IPS DF 6.9 (cell line): ENCODE measurements at regions not wholly inside any gene's neighbourhood (a gene's known extent, or its start where the extent isn't known, plus 50 kb on each side); places are given as distances from the start of the nearest gene placed in this dataset.

ENCODE experiments used
- DNase-seq: peaks from one replicate; pipeline ENCODE4 v3.0.0-alpha.2; 2013; ENCODE audit warnings: low read depth, low spot score
- H3K27ac ChIP-seq: one replicate; pipeline ENCODE4 v1.5.1; 2013; ENCODE audit warnings: low read length, control low read depth
- H3K27me3 ChIP-seq: 2 replicates; pipeline ENCODE4 v1.6.1; 2013; ENCODE audit warnings: mild to moderate bottlenecking, low read length; ENCODE audit not compliant: control insufficient read depth, insufficient read depth
- H3K36me3 ChIP-seq: 2 replicates; pipeline ENCODE4 v1.6.1; 2013; ENCODE audit warnings: low read length; ENCODE audit not compliant: control insufficient read depth, insufficient read depth
- H3K4me1 ChIP-seq: 2 replicates; pipeline ENCODE4 v1.6.1; 2013; ENCODE audit warnings: low read length; ENCODE audit not compliant: control insufficient read depth, insufficient read depth
- H3K4me3 ChIP-seq: 2 replicates; pipeline ENCODE4 v1.5.1; 2013; ENCODE audit warnings: mild to moderate bottlenecking, low read length
- H3K9me3 ChIP-seq: 2 replicates; pipeline ENCODE4 v1.6.1; 2013; ENCODE audit warnings: low read length, inconsistent platforms; ENCODE audit not compliant: control insufficient read depth, insufficient read depth
- WGBS: extraction: QIAGEN DNeasy Blood & Tissue Kit; methylation state at CpG from one replicate; pipeline ENCODE4 v1.1.7; 2013; ENCODE audit warnings: mixed read lengths, missing lambda C conversion rate; ENCODE audit not compliant: insufficient read length, insufficient coverage; 5-methylcytosine and 5-hydroxymethylcytosine counted together

GRCh38 chr2:241948901-241949735, 79.6 kb downstream of the RTP5 start:
- H3K4me1 ChIP-seq: peaks cover 4% of the 10 kb centered on the region
- DNase-seq: no peak
- H3K4me3 ChIP-seq: no peak overlapping the region
- no peaks in the 10 kb centered on the region for H3K9me3 ChIP-seq
- no CpG with 5 or more reads among the region's 31 CpGs for WGBS
- no peaks in the 10 kb centered on the region for H3K36me3 ChIP-seq
- no peaks in the 10 kb centered on the region; the same call in 1 of the 2 replicates for H3K27me3 ChIP-seq
- no peak overlapping the region for H3K27ac ChIP-seq

- no peaks in the 10 kb centered on the region for H3K9me3 ChIP-seq
- no peak overlapping the region for H3K27ac ChIP-seq
- no peak for DNase-seq
- no peak overlapping the region for H3K4me3 ChIP-seq
- H3K4me1 ChIP-seq: peaks cover 4% of the 10 kb centered on the region
- no CpG with 5 or more reads among the region's 18 CpGs for WGBS
- no peaks in the 10 kb centered on the region; the same call in 1 of the 2 replicates for H3K27me3 ChIP-seq
- no peaks in the 10 kb centered on the region for H3K36me3 ChIP-seq
Measured at GRCh38 chr2:241949736-241950412, 80.3 kb downstream of the RTP5 start.

- peaks cover 4% of the 10 kb centered on the region for H3K4me1 ChIP-seq
- H3K27ac ChIP-seq: no peak overlapping the region
Measured at GRCh38 chr2:241950413-241951315, 81.1 kb downstream of the RTP5 start.

GRCh38 chr2:241951316-241951700, 81.8 kb downstream of the RTP5 start:
- WGBS: no CpG with 5 or more reads among the region's 4 CpGs
- Histone ChIP-seq H3K4me1 (no peaks in the 10 kb centered on the region; the same call in 1 of the 2 replicates), H3K9me3 (no peaks in the 10 kb centered on the region), H3K27ac (no peak overlapping the region), H3K36me3 (no peaks in the 10 kb centered on the region), H3K4me3 (no peak overlapping the region), H3K27me3 (no peaks in the 10 kb centered on the region; the same call in 1 of the 2 replicates)
- no peak for DNase-seq

More at GRCh38 chr2:241950413-241951315, 81.1 kb downstream of the RTP5 start:
- no CpG with 5 or more reads among the region's 45 CpGs for WGBS
- peak; percentile 77 for DNase-seq
- H3K27me3 ChIP-seq: no peaks in the 10 kb centered on the region; the same call in 1 of the 2 replicates
- no peaks in the 10 kb centered on the region for H3K36me3 ChIP-seq
- H3K9me3 ChIP-seq: no peaks in the 10 kb centered on the region
- no peak overlapping the region for H3K4me3 ChIP-seq

- H3K36me3 ChIP-seq: no peaks in the 10 kb centered on the region
- WGBS: no CpG with 5 or more reads among the region's 11 CpGs
Measured at GRCh38 chr2:241951920-241952319, 82.4 kb downstream of the RTP5 start.

GRCh38 chr2:241952816-241953215, 83.3 kb downstream of the RTP5 start:
- no CpG with 5 or more reads among the region's 16 CpGs for WGBS
- Histone ChIP-seq H3K9me3 (no peaks in the 10 kb centered on the region), H3K36me3 (no peaks in the 10 kb centered on the region), H3K4me1 (no peaks in the 10 kb centered on the region), H3K27me3 (no peaks in the 10 kb centered on the region), H3K27ac (no peak overlapping the region), H3K4me3 (no peak overlapping the region)
- DNase-seq: no peak

More at GRCh38 chr2:241951920-241952319, 82.4 kb downstream of the RTP5 start:
- Histone ChIP-seq H3K4me3 (no peak overlapping the region), H3K4me1 (no peaks in the 10 kb centered on the region; the same call in 1 of the 2 replicates), H3K27ac (no peak overlapping the region), H3K9me3 (no peaks in the 10 kb centered on the region), H3K27me3 (no peaks in the 10 kb centered on the region)
- DNase-seq: no peak

GRCh38 chr2:241953324-241953928, 83.9 kb downstream of the RTP5 start:
- no peak overlapping the region; the same call in 1 of the 2 replicates for H3K4me3 ChIP-seq
- H3K4me1 ChIP-seq: no peaks in the 10 kb centered on the region
- WGBS: no CpG with 5 or more reads among the region's 33 CpGs
- no peaks in the 10 kb centered on the region for H3K36me3 ChIP-seq
- H3K9me3 ChIP-seq: no peaks in the 10 kb centered on the region
- no peak for DNase-seq
- no peaks in the 10 kb centered on the region for H3K27me3 ChIP-seq
- H3K27ac ChIP-seq: no peak overlapping the region

- no peaks in the 10 kb centered on the region for H3K4me1 ChIP-seq
- H3K36me3 ChIP-seq: no peaks in the 10 kb centered on the region
- WGBS: no CpG with 5 or more reads among the region's 13 CpGs
- H3K27ac ChIP-seq: no peak overlapping the region
- H3K9me3 ChIP-seq: no peaks in the 10 kb centered on the region
- H3K27me3 ChIP-seq: no peaks in the 10 kb centered on the region
- no peak for DNase-seq
- no peak overlapping the region for H3K4me3 ChIP-seq
Measured at GRCh38 chr2:241956521-241957110, 87.1 kb downstream of the RTP5 start.

GRCh38 chr2:241957276-241957675, 87.7 kb downstream of the RTP5 start:
- no CpG with 5 or more reads among the region's 14 CpGs for WGBS
- no peaks in the 10 kb centered on the region for H3K27me3 ChIP-seq
- H3K4me3 ChIP-seq: no peak overlapping the region
- no peaks in the 10 kb centered on the region for H3K4me1 ChIP-seq
- H3K27ac ChIP-seq: no peak overlapping the region
- no peaks in the 10 kb centered on the region for H3K36me3 ChIP-seq
- DNase-seq: no peak
- no peaks in the 10 kb centered on the region for H3K9me3 ChIP-seq
